Vagina (tissue), 2 donors: ENCODE measurements at regions not wholly inside any gene's neighbourhood (a gene's known extent, or its start where the extent isn't known, plus 50 kb on each side); places are given as distances from the start of the nearest gene placed in this dataset.

Experiments used
- DNase-seq, 2 donors: peaks; one replicate each; pipeline ENCODE4 v3.0.0-alpha.2; 2017; ENCODE audit errors: extremely low spot score in 2 of 2
- H3K27ac ChIP-seq: fragments of 200-600 bp; sonication (generic); one replicate; pipeline ENCODE4 v1.5.1; 2019
- H3K27me3 ChIP-seq: fragments of 200-600 bp; sonication (generic); one replicate; pipeline ENCODE4 v1.5.1; 2019
- H3K36me3 ChIP-seq, 2 donors: fragments of 200-600 bp; sonication (generic); one replicate each; pipeline ENCODE4 v1.5.1; 2017 to 2019
- H3K4me1 ChIP-seq: fragments of 200-600 bp; sonication (generic); one replicate; pipeline ENCODE4 v1.5.1; 2019
- H3K4me3 ChIP-seq, 2 donors: fragments of 200-600 bp; sonication (generic); 1 replicate in 1 of 2; 2 replicates in 1 of 2; pipeline ENCODE4 v1.5.1; 2016 to 2019
- H3K9me3 ChIP-seq: fragments of 200-600 bp; sonication (generic); one replicate; pipeline ENCODE4 v1.5.1; 2019
- CTCF ChIP-seq, 3 experiments: fragments of 450-650 bp in 2 of 3; fragments of 200-600 bp in 1 of 3; sonication (generic) in 1 of 3; IDR thresholded peaks; one replicate each; pipeline ENCODE4 v1.5.1; 2017 to 2019; ENCODE audit warnings: antibody characterized with exemption in 3 of 3, mild to moderate bottlenecking in 2 of 3, moderate library complexity in 2 of 3
- POLR2A ChIP-seq, 2 donors: fragments of 450-650 bp; IDR thresholded peaks; one replicate each; pipeline ENCODE4 v1.6.1; 2017; ENCODE audit warnings: antibody characterized with exemption in 2 of 2, mild to moderate bottlenecking in 2 of 2, moderate library complexity in 2 of 2
- POLR2AphosphoS5 ChIP-seq, 2 donors: sonication (generic); formaldehyde crosslinking; IDR thresholded peaks; one replicate each; pipeline ENCODE4 v1.9.0; 2017; ENCODE audit warnings: antibody characterized with exemption in 2 of 2, mild to moderate bottlenecking in 2 of 2, low read depth in 1 of 2; ENCODE audit not compliant: insufficient read depth in 1 of 2
- intact Hi-C: fragments of 100-400 bp; cut with DNase I; formaldehyde crosslinking; loops from one replicate; pipeline ENCODE4 v1.15.1; 2023

GRCh38 chr14:53670701-53671100 is 285.9 kb downstream of the BMP4 start:
- H3K4me3 ChIP-seq = no peak overlapping the region
- H3K9me3 ChIP-seq = no peaks in the 10 kb centered on the region
- intact Hi-C loops = no loop called here
- H3K4me1 ChIP-seq = no peaks in the 10 kb centered on the region
- no peak for DNase-seq
- H3K27ac ChIP-seq = no peak overlapping the region
- no peak for TF ChIP-seq POLR2AphosphoS5 (IDR thresholded peaks at IDR 0.05; ENCODE audit: insufficient read depth in 1 of 2, low read depth in 1 of 2)
- TF ChIP-seq CTCF (IDR thresholded peaks at IDR 0.05) = no peak
- TF ChIP-seq POLR2A (IDR thresholded peaks at IDR 0.05) = no peak
- H3K36me3 ChIP-seq = no peaks in the 10 kb centered on the region
- no peaks in the 10 kb centered on the region for H3K27me3 ChIP-seq

GRCh38 chr14:53668897-53669296 is 287.7 kb downstream of the BMP4 start:
- TF ChIP-seq POLR2AphosphoS5 (IDR thresholded peaks at IDR 0.05; ENCODE audit: insufficient read depth in 1 of 2, low read depth in 1 of 2) = no peak
- TF ChIP-seq POLR2A (IDR thresholded peaks at IDR 0.05) = no peak
- no peaks in the 10 kb centered on the region for H3K27me3 ChIP-seq
- H3K9me3 ChIP-seq = no peaks in the 10 kb centered on the region
- DNase-seq = no peak
- intact Hi-C loops = no loop called here
- H3K36me3 ChIP-seq = no peaks in the 10 kb centered on the region
- no peak overlapping the region for H3K4me3 ChIP-seq
- H3K4me1 ChIP-seq = no peaks in the 10 kb centered on the region
- H3K27ac ChIP-seq = no peak overlapping the region

- H3K27me3 ChIP-seq = no peaks in the 10 kb centered on the region
- H3K4me1 ChIP-seq = peaks cover 9% of the 10 kb centered on the region
- no peaks in the 10 kb centered on the region for H3K36me3 ChIP-seq
- H3K4me3 ChIP-seq = no peak overlapping the region
- no peak overlapping the region for H3K27ac ChIP-seq
- H3K9me3 ChIP-seq = no peaks in the 10 kb centered on the region
- no peak for DNase-seq
- no peak for TF ChIP-seq POLR2A (IDR thresholded peaks at IDR 0.05)
- no peak for TF ChIP-seq CTCF (IDR thresholded peaks at IDR 0.05)
- no peak for TF ChIP-seq POLR2AphosphoS5 (IDR thresholded peaks at IDR 0.05; ENCODE audit: insufficient read depth in 1 of 2, low read depth in 1 of 2)
- intact Hi-C loops = no loop called here
Observed at GRCh38 chr14:53663709-53664108, 292.9 kb downstream of the BMP4 start.

GRCh38 chr14:53655080-53655785 is 301.4 kb downstream of the BMP4 start:
- intact Hi-C loops = no loop called here
- TF ChIP-seq POLR2AphosphoS5 (IDR thresholded peaks at IDR 0.05; ENCODE audit: insufficient read depth in 1 of 2, low read depth in 1 of 2) = no peak
- no peak for TF ChIP-seq CTCF (IDR thresholded peaks at IDR 0.05)
- no peak for TF ChIP-seq POLR2A (IDR thresholded peaks at IDR 0.05)
- no peak overlapping the region for H3K27ac ChIP-seq
- no peaks in the 10 kb centered on the region for H3K9me3 ChIP-seq
- no peaks in the 10 kb centered on the region for H3K27me3 ChIP-seq
- H3K4me3 ChIP-seq = no peak overlapping the region
- DNase-seq = no peak
- H3K36me3 ChIP-seq = no peaks in the 10 kb centered on the region
- peaks cover 9% of the 10 kb centered on the region for H3K4me1 ChIP-seq

- intact Hi-C loops = no loop called here
- Histone ChIP-seq H3K4me3 (no peak overlapping the region), H3K9me3 (no peaks in the 10 kb centered on the region), H3K36me3 (no peaks in the 10 kb centered on the region), H3K27ac (no peak overlapping the region), H3K4me1 (no peaks in the 10 kb centered on the region), H3K27me3 (no peaks in the 10 kb centered on the region)
- DNase-seq = no peak
- TF ChIP-seq POLR2AphosphoS5 (IDR thresholded peaks at IDR 0.05; ENCODE audit: insufficient read depth in 1 of 2, low read depth in 1 of 2) = no peak
- no peak for TF ChIP-seq CTCF (IDR thresholded peaks at IDR 0.05)
- no peak for TF ChIP-seq POLR2A (IDR thresholded peaks at IDR 0.05)
Observed at GRCh38 chr14:53652068-53652467, 304.6 kb downstream of the BMP4 start.
